KBM-7 (cell line): ENCODE measurements at regions not wholly inside any gene's neighbourhood (a gene's known extent, or its start where the extent isn't known, plus 50 kb on each side); places are given as distances from the start of the nearest gene placed in this dataset.

Source experiments
- DNase-seq: peaks from one replicate; pipeline ENCODE4 v3.0.0-alpha.2; 2015
- in situ Hi-C: fragments of 300-500 bp; cut with MboI; formaldehyde crosslinking; loops from 2 replicates; pipeline ENCODE4 v1.14.3; 2020; ENCODE audit warnings: low sequenced_read_pairs, low pct_unique_long_range_greater_than_20kb, mixed read lengths

DNA sequence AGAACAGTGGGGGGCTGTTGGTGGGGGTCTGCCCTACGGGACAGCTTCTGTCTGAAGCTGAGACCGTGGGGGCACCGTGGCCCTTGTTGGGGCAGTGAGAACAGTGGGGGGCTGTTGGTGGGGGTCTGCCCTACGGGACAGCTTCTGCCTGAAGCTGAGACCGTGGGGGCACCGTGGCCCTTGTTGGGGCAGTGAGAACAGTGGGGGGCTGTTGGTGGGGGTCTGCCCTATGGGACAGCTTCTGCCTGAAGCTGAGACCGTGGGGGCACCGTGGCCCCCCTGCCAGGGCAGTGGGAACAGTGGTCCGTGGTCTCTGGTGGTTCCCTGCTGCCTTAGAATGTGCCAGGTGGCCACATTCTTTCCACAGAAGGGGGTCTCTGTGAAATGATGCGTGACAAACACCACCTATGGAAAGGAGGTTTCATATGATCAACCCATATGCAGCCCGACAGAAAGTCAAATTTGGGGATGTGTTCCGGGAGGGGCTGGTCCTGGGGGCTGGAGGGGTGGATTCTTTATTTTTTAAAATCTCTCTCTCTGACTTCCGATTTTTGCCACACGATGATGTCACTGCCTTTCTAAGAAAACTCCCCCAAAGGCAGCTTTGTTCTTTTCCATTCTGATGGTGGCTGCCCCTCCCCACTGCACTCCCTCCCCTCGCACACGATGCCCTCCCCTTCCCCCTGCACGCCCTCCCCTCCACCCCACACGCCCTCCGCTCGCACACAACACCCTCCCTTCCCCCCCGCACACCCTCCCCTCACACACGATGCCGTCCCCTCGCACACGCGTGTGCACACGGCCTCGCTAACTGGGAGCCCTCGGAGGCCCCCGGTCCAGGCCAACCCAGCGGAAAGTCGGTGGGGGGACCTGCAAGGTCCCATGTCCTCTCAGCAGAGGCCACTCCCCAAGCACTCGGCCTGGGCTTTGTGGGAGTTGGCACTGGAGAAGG lies 1186.5 kb downstream of the BRD1 start:
- no peak for DNase-seq

DNA sequence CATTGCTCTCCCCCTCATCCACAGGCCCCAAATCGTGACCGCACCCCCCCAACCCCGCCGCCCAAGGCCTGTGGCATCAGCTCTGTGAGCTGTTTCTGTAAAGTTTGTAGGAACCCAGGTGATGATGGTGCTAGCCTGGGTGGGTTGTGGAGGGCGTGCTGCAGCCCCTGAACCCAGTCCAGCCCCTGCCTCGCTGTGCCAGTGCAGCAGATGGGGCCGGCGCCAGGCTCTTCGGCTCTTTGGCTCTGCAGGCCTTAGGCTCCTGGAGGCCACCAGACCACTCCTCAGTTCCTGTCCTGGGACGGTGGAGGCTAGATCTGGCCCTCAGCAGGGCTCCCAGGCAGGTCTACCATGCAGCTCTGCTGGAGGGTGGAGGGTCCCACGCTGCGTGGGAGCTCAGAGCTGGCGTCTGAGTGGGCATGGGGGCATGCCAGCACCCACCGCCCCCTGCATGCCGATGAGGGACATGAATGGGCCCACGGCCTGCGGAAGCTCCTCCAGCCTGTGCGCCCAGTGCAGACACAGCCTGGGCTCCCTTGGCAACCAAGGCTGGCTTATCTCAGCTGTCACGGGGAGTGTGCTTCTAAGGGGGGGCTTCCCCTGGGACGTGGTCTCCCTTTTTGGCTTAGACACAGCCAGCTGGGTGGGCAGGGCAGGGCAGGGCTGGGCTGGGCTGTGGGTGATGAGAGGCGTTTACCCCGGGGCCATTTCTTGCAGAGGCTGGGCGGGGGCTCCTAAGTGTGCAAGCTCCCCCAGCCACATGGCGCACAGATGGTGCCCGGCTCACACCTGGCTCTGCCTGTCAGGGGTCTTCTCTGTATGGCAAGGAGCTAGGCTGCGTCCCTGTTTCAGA lies 1187.6 kb downstream of the BRD1 start:
- no peak for DNase-seq
- in situ Hi-C loops: no loop called here

More for the DNA sequence above, 1186.5 kb downstream of the BRD1 start:
- in situ Hi-C loops: no loop called here

- DNase-seq: no peak
- in situ Hi-C loops: no loop called here
These were observed 1188.5 kb downstream of the BRD1 start for GRCh38 chr22:48639021-48639795.

DNA sequence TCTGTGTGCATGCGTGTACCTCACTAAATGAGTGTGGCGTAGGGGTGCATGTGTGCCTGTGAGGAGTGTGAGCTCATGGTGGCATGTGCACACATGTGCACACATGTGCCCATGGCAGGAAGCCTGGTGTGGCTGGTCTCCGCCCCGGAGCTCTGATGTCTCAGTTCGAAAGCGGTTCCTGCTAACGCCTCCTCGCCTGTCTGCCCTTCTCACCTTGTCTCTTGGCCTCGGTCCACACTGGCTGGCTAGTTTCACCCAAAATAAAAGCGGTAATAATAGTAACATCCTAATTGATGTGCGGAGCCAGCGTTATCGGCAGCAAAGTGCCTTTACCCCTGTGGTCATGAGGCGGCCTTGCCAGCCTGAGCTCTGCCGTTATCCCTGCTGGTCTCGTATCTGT lies 1190.4 kb downstream of the BRD1 start:
- in situ Hi-C loops: no loop called here
- DNase-seq: no peak

DNA sequence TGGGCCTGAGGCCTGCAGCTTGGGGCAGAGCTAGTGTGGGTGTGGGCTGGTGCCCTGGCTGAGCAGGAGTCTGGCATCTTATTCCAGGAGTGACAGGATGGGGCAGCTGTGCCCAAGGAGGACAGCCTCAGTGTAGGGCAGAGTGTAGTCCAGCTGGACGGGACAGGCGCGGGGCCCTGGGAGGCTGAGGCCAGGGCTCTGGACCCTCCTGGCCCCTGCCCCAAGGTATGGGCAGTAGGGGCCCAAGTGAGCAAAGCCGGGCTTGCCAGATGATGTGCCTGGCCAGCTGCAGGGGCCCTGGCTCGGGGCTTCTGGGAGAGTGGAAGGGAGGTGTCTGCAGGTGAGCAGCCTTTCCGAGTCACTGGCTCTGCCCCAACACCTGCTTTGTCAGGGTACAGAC lies 1190.9 kb downstream of the BRD1 start:
- no peak for DNase-seq
- in situ Hi-C loops: no loop called here

GRCh38 chr22:48635816-48636215 lies 1191.9 kb downstream of the BRD1 start:
- no peak for DNase-seq
- in situ Hi-C loops: no loop called here

GRCh38 chr22:48635031-48635430 lies 1192.6 kb downstream of the BRD1 start:
- in situ Hi-C loops: no loop called here
- no peak for DNase-seq

DNA sequence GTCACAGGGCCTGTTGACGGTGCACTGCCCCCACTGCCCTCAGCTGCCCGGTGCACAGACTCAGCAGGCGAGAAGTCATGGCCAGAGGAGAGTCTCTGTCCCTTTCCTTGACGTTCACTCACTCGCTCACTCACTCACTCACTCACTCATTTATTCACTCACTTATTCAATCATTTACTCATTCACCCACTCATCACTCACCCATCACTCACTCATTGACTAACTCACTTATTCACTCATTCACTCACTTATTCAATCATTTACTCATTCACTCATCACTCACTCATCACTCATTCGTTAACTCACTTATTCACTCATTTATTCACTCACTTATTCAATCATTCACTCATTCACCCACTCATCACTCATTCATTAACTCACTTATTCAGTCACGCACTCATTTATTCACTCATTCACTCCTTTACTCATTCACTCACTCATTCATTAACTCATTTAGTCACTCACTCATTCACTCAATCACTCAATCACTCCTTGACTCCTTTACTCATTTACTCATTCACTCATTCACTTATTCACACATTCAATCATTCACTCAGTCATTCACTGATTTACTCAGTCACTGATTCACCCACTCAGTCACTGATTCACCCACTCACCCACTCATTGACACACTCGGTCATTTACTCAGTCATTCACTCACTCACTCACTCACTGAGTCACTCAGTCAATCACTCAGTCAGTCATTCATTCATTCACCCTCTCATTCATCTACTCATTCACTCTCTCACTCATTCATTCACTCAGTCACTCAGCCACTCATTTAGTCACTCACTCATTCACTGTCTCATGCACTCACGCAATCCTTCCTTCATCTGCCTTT lies 1193.5 kb downstream of the BRD1 start:
- no peak for DNase-seq
- in situ Hi-C loops: no loop called here

GRCh38 chr22:48632646-48633246 lies 1194.9 kb downstream of the BRD1 start:
- in situ Hi-C loops: no loop called here
- no peak for DNase-seq

- in situ Hi-C loops: no loop called here
- no peak for DNase-seq
These were observed 1196.3 kb downstream of the BRD1 start for GRCh38 chr22:48631288-48631863.

DNA sequence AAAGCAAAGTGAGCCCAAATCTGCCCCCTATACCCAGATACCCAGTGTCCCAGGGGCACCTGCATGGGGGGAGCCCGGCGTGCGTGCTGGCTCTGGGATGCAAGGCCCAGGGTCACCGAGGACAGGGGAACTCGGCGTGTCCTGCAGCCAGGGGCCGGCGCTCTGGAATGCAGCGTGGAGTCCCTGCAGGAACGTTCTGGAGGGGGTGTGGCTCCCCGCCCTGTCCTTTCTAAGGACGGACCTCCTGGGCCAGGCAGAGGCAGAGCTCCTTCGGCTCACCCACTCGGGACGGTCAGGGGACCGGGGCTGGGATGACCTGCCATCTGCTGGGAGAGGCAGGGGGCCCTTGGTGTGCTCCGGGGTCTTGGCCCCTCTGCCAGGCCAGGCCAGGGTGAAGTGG lies 1196.8 kb downstream of the BRD1 start:
- in situ Hi-C loops: no loop called here
- DNase-seq: no peak

DNA sequence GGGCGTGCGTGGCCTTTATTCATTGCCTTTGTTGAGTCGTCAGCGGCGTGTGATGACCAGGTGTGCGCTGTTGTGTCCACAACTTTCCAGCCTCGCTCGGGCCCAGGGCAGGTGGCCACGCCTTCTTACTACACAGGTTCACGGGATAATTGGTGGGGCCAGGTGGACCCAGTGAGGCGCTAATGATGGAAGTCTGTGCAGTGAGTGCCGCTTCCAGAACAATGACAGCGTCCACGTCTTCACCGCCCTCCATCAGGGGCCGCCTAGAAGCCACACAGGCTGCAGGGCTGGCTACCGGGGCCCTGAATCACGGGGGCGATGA lies 1197.3 kb downstream of the BRD1 start:
- DNase-seq: no peak

GRCh38 chr22:48629631-48630432 lies 1197.8 kb downstream of the BRD1 start:
- no peak for DNase-seq
- in situ Hi-C loops: no loop called here

More for the DNA sequence above, 1197.3 kb downstream of the BRD1 start:
- in situ Hi-C loops: no loop called here

DNA sequence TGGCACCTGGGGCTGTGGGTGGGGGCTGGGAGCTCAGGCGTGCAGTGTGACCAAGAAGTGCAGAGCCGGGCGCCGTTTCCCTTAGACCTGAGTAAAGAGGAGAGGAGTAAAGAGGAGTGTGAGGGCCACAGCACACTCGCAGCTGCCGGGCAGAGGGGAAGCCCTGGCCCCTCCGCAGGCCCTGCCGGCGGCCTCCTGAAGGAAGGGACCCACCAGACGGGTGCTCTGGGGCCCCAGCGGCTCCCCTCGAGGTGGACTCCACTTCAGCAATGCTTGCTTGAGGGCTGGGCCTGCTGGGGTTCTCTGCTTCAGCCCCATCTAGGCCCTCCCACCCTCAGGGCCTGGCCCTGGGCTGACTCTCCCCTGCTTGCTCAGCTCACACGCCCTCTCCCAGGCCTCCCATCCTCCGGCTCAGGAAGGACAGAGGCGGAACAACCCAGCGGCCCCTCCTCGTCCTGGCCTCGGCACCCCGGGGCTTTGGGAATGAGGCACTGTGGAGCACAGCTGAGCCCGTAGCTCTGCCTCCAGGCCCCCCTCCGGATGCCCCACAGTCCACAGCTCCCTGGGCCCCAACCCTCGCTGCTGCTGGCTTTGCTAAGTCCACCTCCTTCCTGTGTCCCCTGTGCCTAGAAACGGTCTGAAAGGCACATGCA lies 1198.7 kb downstream of the BRD1 start:
- no peak for DNase-seq
- in situ Hi-C loops: no loop called here

DNA sequence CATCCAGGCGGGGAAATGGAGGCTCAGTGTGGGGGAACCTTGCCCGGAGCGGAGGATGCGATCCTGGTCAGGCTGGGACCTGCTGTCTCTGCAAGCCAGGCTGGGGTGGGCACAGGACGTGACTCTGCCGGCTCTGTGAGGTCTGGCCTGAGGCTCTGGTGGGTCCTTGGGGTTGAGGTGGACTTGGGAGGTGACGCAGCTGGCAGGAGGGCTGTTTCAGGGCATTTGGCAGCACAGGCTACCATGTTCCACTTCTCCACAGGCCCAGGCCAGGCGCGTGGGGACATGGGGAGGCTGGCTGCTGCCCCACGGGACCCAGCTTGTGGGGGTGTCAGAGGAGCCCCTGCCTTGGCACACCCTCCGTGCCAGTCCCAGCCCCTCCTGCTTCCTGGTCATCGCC lies 1199.7 kb downstream of the BRD1 start:
- no peak for DNase-seq
- in situ Hi-C loops: no loop called here

DNA sequence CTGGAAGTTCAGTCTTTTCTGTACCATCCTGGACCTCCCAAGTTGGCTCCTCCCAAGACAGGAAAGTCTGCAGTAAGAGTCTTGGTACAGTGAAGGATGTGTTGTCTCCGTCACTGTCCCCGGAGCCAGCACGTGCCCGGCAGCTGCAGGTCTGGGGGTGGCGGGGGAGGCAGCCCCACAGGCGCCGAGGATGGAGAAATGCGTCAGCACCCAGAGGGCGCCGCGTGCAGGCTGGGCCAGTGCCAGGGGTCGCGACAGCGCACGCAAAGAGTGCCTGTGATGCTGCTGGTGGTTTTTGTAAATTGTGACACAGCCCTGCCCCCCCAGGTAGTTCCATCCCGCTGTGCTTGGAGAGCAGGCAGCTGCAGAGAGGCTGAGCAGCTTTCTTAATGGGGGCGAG lies 1200.5 kb downstream of the BRD1 start:
- no peak for DNase-seq
- in situ Hi-C loops: no loop called here

GRCh38 chr22:48624401-48624800 lies 1203.3 kb downstream of the BRD1 start:
- DNase-seq: no peak
- in situ Hi-C loops: no loop called here
